GM12878 (cell line): ENCODE measurements at regions not wholly inside any gene's neighbourhood (a gene's known extent, or its start where the extent isn't known, plus 50 kb on each side); places are given as distances from the start of the nearest gene placed in this dataset.

ENCODE experiments used
- CHD2 ChIP-seq: IDR thresholded peaks from 2 replicates; pipeline ENCODE4 v1.6.1; 2011; ENCODE audit warnings: low read depth, low read length, improper control_type of control experiment, borderline replicate concordance
- CREB1 ChIP-seq: IDR thresholded peaks from 2 replicates; pipeline ENCODE4 v1.6.1; 2012; ENCODE audit warnings: low read depth, mild to moderate bottlenecking, inconsistent platforms
- CTCF ChIP-seq, 3 experiments: IDR thresholded peaks in 2 of 3; conservative IDR thresholded peaks in 1 of 3; 2 replicates each; pipeline ENCODE4 v1.5.1; 2011; ENCODE audit warnings: low read depth in 3 of 3, low read length in 3 of 3, mild to moderate bottlenecking in 3 of 3, control low read depth in 2 of 3, moderate library complexity in 2 of 3, inconsistent platforms in 1 of 3, mixed read lengths in 1 of 3; ENCODE audit not compliant: control insufficient read depth in 2 of 3, insufficient read depth in 1 of 3; ENCODE audit errors: extremely low read depth in 1 of 3
- DPF2 ChIP-seq: fragments of 450-650 bp; IDR thresholded peaks from 2 replicates; pipeline ENCODE4 v1.6.1; 2017; ENCODE audit warnings: mild to moderate bottlenecking
- EZH2 ChIP-seq: IDR thresholded peaks from 2 replicates; pipeline ENCODE4 v1.6.1; 2012; ENCODE audit warnings: low read depth, mild to moderate bottlenecking, control low read depth, inconsistent platforms, low read length, borderline replicate concordance; ENCODE audit not compliant: control insufficient read depth
- HDGF ChIP-seq: fragments of 450-650 bp; IDR thresholded peaks from 2 replicates; pipeline ENCODE4 v1.6.1; 2016; ENCODE audit warnings: antibody characterized with exemption
- JUND ChIP-seq: IDR thresholded peaks from 2 replicates; pipeline ENCODE4 v1.6.1; 2012; ENCODE audit warnings: low read depth, mild to moderate bottlenecking, low read length, improper control_type of control experiment, moderate library complexity
- NFYB ChIP-seq: IDR thresholded peaks from 2 replicates; pipeline ENCODE4 v1.6.1; 2011; ENCODE audit warnings: low read depth, mild to moderate bottlenecking, low read length, improper control_type of control experiment, moderate library complexity; ENCODE audit not compliant: insufficient read depth
- USF1 ChIP-seq: IDR thresholded peaks from 2 replicates; pipeline ENCODE4 v1.6.1; 2011; ENCODE audit warnings: borderline replicate concordance, low read depth, mild to moderate bottlenecking, moderate library complexity, mixed read lengths, low read length; ENCODE audit not compliant: insufficient read depth; ENCODE audit errors: extremely low read length
- ZNF274 ChIP-seq: IDR thresholded peaks from one replicate; pipeline ENCODE4 v1.8.0; 2011; ENCODE audit not compliant: insufficient read length, insufficient read depth

- no peak for TF ChIP-seq DPF2
- TF ChIP-seq USF1, result no peak
- TF ChIP-seq CREB1, result no peak
- TF ChIP-seq HDGF, result no peak
- TF ChIP-seq CTCF (IDR thresholded peaks at IDR 0.05 in 2 of 3, conservative IDR thresholded peaks at IDR 0.05 in 1 of 3; ENCODE audit: control insufficient read depth in 2 of 3, extremely low read depth in 1 of 3, insufficient read depth in 1 of 3, low read depth in 3 of 3, low read length in 3 of 3), result no peak
- TF ChIP-seq ZNF274, result no peak
- no peak for TF ChIP-seq JUND
- TF ChIP-seq CHD2, result no peak
- no peak for TF ChIP-seq EZH2
- no peak for TF ChIP-seq NFYB
Measured at GRCh38 chr18:44258086-44258485, 422.6 kb upstream of the SETBP1 start.
